B cell (primary cell): ENCODE measurements at regions not wholly inside any gene's neighbourhood (a gene's known extent, or its start where the extent isn't known, plus 50 kb on each side); places are given as distances from the start of the nearest gene placed in this dataset.

Experiments used
- ATAC-seq: fragments of 200-7000 bp; cut with Tn5 transposase; one replicate; pipeline ENCODE4 v1.10.0; 2021; ENCODE audit warnings: low read depth, mild to moderate bottlenecking, moderate number of reproducible peaks, moderate library complexity
- CTCF ChIA-PET: fragments of 350-600 bp; sonication (Branson Sonifier 250); formaldehyde crosslinking; loops from one replicate; lab custom pipeline; 2021; ENCODE audit warnings: antibody characterized with exemption, inconsistent platforms; lab: Charles Lee
- POLR2A ChIA-PET: fragments of 350-600 bp; sonication (Branson Sonifier 250); formaldehyde crosslinking; loops from one replicate; lab custom pipeline; 2021; ENCODE audit warnings: antibody characterized with exemption; lab: Charles Lee
- DNase-seq: peaks from one replicate; pipeline ENCODE4 v3.0.0; 2013
- H2AFZ ChIP-seq: 2 replicates; pipeline ENCODE4 v1.6.1; 2012; ENCODE audit warnings: mild to moderate bottlenecking, low read depth, low read length; ENCODE audit not compliant: insufficient read depth, poor library complexity, severe bottlenecking
- H3K27ac ChIP-seq, 2 donors: 1 replicate in 1 of 2; 2 replicates in 1 of 2; pipeline ENCODE4 v1.5.1; 2012 to 2013; ENCODE audit warnings: low read length in 2 of 2, mild to moderate bottlenecking in 2 of 2, moderate library complexity in 1 of 2
- H3K27me3 ChIP-seq, 4 experiments: fragments of 200-600 bp in 1 of 4; sonication (generic) in 1 of 4; replicated peaks in 1 of 4; 1 replicate in 2 of 4; 2 replicates in 2 of 4; pipeline versions ENCODE4 v1.6.1 to v1.7.0; 2013 to 2016; ENCODE audit warnings: low read length in 3 of 4, mild to moderate bottlenecking in 2 of 4, mixed read lengths in 1 of 4, moderate library complexity in 1 of 4; ENCODE audit not compliant: insufficient read depth in 4 of 4, control insufficient read depth in 3 of 4; ENCODE audit errors: control extremely low read depth in 1 of 4
- H3K36me3 ChIP-seq, 2 experiments: replicated peaks in 1 of 2; 1 replicate in 1 of 2; 2 replicates in 1 of 2; pipeline versions ENCODE4 v1.6.1 to v1.7.1; 2013; ENCODE audit warnings: low read length in 1 of 2; ENCODE audit not compliant: insufficient read depth in 2 of 2, control insufficient read depth in 1 of 2; ENCODE audit errors: control extremely low read depth in 1 of 2, extremely low read depth in 1 of 2
- H3K4me1 ChIP-seq, 2 donors: fragments of 200-600 bp in 1 of 2; sonication (generic) in 1 of 2; 1 replicate in 1 of 2; 2 replicates in 1 of 2; pipeline versions ENCODE4 v1.5.1 to v1.6.1; 2013 to 2017; ENCODE audit warnings: low read length in 2 of 2; ENCODE audit not compliant: control insufficient read depth in 2 of 2, insufficient read depth in 2 of 2
- H3K4me2 ChIP-seq: replicated peaks from 2 replicates; pipeline ENCODE3; 2012; ENCODE audit warnings: mild to moderate bottlenecking, low read depth, low read length; ENCODE audit not compliant: poor library complexity, severe bottlenecking
- H3K4me3 ChIP-seq, 5 experiments: fragments of 200-600 bp in 1 of 5; sonication (generic) in 1 of 5; 1 replicate in 3 of 5; 2 replicates in 2 of 5; pipeline versions ENCODE4 v1.5.1 to v1.7.0; 2011 to 2016; ENCODE audit warnings: low read length in 4 of 5, mild to moderate bottlenecking in 4 of 5, low read depth in 2 of 5, control low read depth in 1 of 5, moderate library complexity in 1 of 5; ENCODE audit not compliant: insufficient read depth in 1 of 5; ENCODE audit errors: control extremely low read depth in 1 of 5, extremely low read depth in 1 of 5
- H3K79me2 ChIP-seq: fragments of 200-600 bp; sonication (generic); one replicate; pipeline ENCODE4 v1.6.0; 2016; ENCODE audit warnings: low read length; ENCODE audit not compliant: control insufficient read depth, insufficient read depth
- H3K9ac ChIP-seq: fragments of 200-600 bp; sonication (generic); 2 replicates; pipeline ENCODE4 v1.6.1; 2017; ENCODE audit warnings: mild to moderate bottlenecking, low read length, moderate library complexity
- H3K9me3 ChIP-seq, 3 donors: one replicate each; pipeline versions ENCODE4 v1.6.1 to v1.7.1; 2013; ENCODE audit warnings: low read length in 2 of 3; ENCODE audit not compliant: control insufficient read depth in 2 of 3, insufficient read depth in 1 of 3; ENCODE audit errors: control extremely low read depth in 1 of 3
- H4K20me1 ChIP-seq: 2 replicates; pipeline ENCODE4 v1.6.0; 2012; ENCODE audit warnings: mild to moderate bottlenecking, low read length; ENCODE audit not compliant: insufficient read depth, control insufficient read depth, poor library complexity, severe bottlenecking
- H3K27ac Mint-ChIP-seq: one replicate; pipeline ENCODE4 v1.8.0; 2021; ENCODE audit warnings: mixed read lengths
- H3K27me3 Mint-ChIP-seq: one replicate; pipeline ENCODE4 v1.8.0; 2021; ENCODE audit warnings: mixed read lengths
- H3K4me1 Mint-ChIP-seq: one replicate; pipeline ENCODE4 v1.8.0; 2021; ENCODE audit warnings: mixed read lengths
- H3K4me3 Mint-ChIP-seq: one replicate; pipeline ENCODE4 v1.8.0; 2021; ENCODE audit warnings: mixed read lengths
- H3K9me3 Mint-ChIP-seq: one replicate; pipeline ENCODE4 v1.8.0; 2022; ENCODE audit warnings: mixed read lengths; ENCODE audit not compliant: insufficient read depth
- CTCF ChIP-seq: fragments of 200-600 bp; IDR thresholded peaks from one replicate; pipeline ENCODE4 v1.8.0; 2022; ENCODE audit warnings: antibody characterized with exemption, mild to moderate bottlenecking
- EZH2 ChIP-seq: IDR thresholded peaks from 2 replicates; pipeline ENCODE4 v1.6.1; 2012; ENCODE audit warnings: borderline replicate concordance, low read depth, mild to moderate bottlenecking, moderate library complexity, low read length; ENCODE audit not compliant: insufficient read depth, poor library complexity, severe bottlenecking
- WGBS: methylation state at CpG from one replicate; pipeline ENCODE4 v1.1.5; 2013; ENCODE audit warnings: missing lambda C conversion rate; ENCODE audit not compliant: insufficient coverage; 5-methylcytosine and 5-hydroxymethylcytosine counted together
- intact Hi-C: fragments of 100-400 bp; cut with micrococcal nuclease; formaldehyde crosslinking; loops from one replicate; pipeline ENCODE4 v1.10.0; 2022

- no peaks in the 10 kb centered on the region for H4K20me1 ChIP-seq
- no peaks in the 10 kb centered on the region for H3K27me3 ChIP-seq
- no peaks in the 10 kb centered on the region for H3K9me3 Mint-ChIP-seq
- ChIA-PET POLR2A (no interaction called here), CTCF (no interaction called here)
- no peak overlapping the region for H3K27ac ChIP-seq
- H3K9ac ChIP-seq = no peak overlapping the region
- no peaks in the 10 kb centered on the region for H3K4me1 Mint-ChIP-seq
- H3K4me3 Mint-ChIP-seq = no peak overlapping the region
- H3K4me2 ChIP-seq = no peak overlapping the region
- H2AFZ ChIP-seq = no peak overlapping the region
- intact Hi-C loops = no loop called here
- no peaks in the 10 kb centered on the region for H3K36me3 ChIP-seq
- H3K9me3 ChIP-seq = no peaks in the 10 kb centered on the region
- no peak overlapping the region for H3K27ac Mint-ChIP-seq
- no peak for TF ChIP-seq CTCF
- no peak for TF ChIP-seq EZH2
- ATAC-seq (no peak), DNase-seq (no peak)
- H3K27me3 Mint-ChIP-seq = no peaks in the 10 kb centered on the region
- no peaks in the 10 kb centered on the region for H3K4me1 ChIP-seq
- H3K4me3 ChIP-seq = no peak overlapping the region
- no peaks in the 10 kb centered on the region for H3K79me2 ChIP-seq
Measured at GRCh38 chr2:56542213-56542612, 358.4 kb downstream of the CCDC85A start.

- H3K27me3 Mint-ChIP-seq = no peaks in the 10 kb centered on the region
- Histone ChIP-seq H4K20me1 (no peaks in the 10 kb centered on the region), H3K27me3 (no peaks in the 10 kb centered on the region), H3K79me2 (no peaks in the 10 kb centered on the region), H3K4me3 (no peak overlapping the region), H2AFZ (no peak overlapping the region), H3K27ac (no peak overlapping the region), H3K9ac (no peak overlapping the region), H3K4me2 (no peak overlapping the region), H3K4me1 (no peaks in the 10 kb centered on the region), H3K36me3 (no peaks in the 10 kb centered on the region), H3K9me3 (peaks cover 0 to 6% (median 0%) of the 10 kb centered on the region in 3 donors)
- no peaks in the 10 kb centered on the region for H3K4me1 Mint-ChIP-seq
- H3K4me3 Mint-ChIP-seq = no peak overlapping the region
- no peaks in the 10 kb centered on the region for H3K9me3 Mint-ChIP-seq
- ChIA-PET CTCF (no interaction called here), POLR2A (no interaction called here)
- intact Hi-C loops = no loop called here
- H3K27ac Mint-ChIP-seq = no peak overlapping the region
- TF ChIP-seq EZH2 (no peak), CTCF (no peak)
- no peak for ATAC-seq
- no CpG with 5 or more reads among the region's 2 CpGs for WGBS
- no peak for DNase-seq
Measured at GRCh38 chr2:56565143-56565542, 381.4 kb downstream of the CCDC85A start.
